G401 (cell line): ENCODE measurements at regions not wholly inside any gene's neighbourhood (a gene's known extent, or its start where the extent isn't known, plus 50 kb on each side); places are given as distances from the start of the nearest gene placed in this dataset.

Source experiments
- DNase-seq: peaks from one replicate; pipeline ENCODE4 v3.0.0-alpha.2; 2015; ENCODE audit warnings: low spot score
- in situ Hi-C: cut with HindIII; loops from 2 replicates; pipeline ENCODE4 v1.10.0; 2016; ENCODE audit warnings: low sequenced_read_pairs, mixed read lengths

- in situ Hi-C loops = no loop called here
These were observed 139.0 kb downstream of the DDX1 start for GRCh38 chr2:15730545-15731212.

DNA sequence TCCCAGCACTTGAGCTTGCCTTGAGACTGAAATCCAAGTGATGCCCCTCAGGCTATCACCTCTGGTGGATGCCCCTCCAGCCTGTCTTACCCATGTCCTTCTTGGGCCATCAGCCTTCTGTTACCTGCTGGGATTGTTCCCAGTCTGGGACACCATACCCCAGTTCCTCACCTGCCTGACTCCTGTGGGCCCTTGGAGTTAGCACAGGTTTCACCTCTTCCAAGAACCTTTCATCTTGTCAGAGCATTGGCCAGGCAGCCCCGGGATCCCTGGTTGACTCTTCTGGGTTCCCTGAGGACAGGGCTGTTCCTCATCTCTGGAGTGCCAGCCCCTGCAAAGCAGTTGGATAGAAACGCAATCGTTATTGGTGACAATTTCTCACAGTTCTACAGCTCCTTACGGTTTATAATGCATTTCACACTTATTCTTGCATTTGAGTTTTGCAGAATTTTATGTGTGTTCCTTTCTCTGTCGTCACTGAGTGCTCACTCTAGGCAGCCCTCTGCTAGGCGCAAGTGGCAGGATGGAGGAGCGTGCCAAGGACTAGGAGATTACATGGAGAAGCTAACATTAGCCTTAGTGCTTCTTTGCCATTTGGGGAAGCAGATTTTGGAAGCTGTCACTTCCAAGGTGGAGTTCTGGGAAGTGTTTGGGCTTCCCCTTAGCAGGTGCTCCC lies 139.7 kb downstream of the DDX1 start:
- DNase-seq = no peak
- in situ Hi-C loops = no loop called here

More at GRCh38 chr2:15730545-15731212, 139.0 kb downstream of the DDX1 start:
- peak; percentile 7 for DNase-seq

- DNase-seq = no peak
- in situ Hi-C loops = no loop called here
These were observed 140.2 kb downstream of the DDX1 start for GRCh38 chr2:15731889-15732271.

- in situ Hi-C loops = no loop called here
- no peak for DNase-seq
These were observed 140.8 kb downstream of the DDX1 start for GRCh38 chr2:15732341-15733077.

- in situ Hi-C loops = no loop called here
- DNase-seq = no peak
These were observed 142.4 kb downstream of the DDX1 start for GRCh38 chr2:15733867-15734673.

- no peak for DNase-seq
- in situ Hi-C loops = no loop called here
These were observed 143.2 kb downstream of the DDX1 start for GRCh38 chr2:15734674-15735483.

GRCh38 chr2:15735484-15736326 lies 144.0 kb downstream of the DDX1 start:
- no peak for DNase-seq
- in situ Hi-C loops = no loop called here

DNA sequence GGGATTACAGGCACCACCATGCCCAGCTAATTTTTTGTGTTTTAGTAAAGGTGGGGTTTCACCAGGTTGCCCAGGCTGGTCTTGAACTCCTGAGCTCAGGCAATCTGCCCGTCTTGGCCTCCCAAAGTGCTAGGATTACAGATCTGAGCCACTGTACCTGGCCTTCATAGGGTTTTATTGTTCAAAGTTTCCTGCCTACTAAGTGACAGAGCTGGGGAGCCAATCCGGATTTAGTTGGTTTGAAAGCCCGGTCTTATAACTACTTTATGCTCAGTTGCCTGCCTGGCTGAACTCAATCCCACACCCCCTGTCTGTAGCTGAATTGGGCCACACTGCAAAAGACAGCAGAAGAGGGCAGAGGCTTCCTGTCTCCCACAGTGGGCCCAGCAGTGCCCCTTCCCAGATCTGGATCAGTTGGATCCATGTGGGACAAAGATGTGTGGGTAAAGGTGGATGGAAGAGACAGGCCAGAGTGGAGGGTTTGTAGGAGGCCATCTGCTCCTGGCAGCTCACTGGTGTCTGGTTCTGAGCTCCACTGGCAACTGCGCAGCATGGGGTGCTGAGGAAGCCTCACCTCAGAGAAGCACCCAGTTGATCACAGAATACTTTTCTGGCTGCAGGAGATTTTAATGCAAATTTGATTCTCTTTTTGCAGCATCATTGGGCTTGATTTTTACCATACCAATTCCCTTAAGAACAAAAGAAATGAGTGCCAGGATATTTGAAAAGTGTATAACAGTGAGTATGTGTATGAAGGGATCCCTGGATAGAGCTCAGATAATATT lies 144.9 kb downstream of the DDX1 start:
- in situ Hi-C loops = no loop called here
- DNase-seq = no peak

DNA sequence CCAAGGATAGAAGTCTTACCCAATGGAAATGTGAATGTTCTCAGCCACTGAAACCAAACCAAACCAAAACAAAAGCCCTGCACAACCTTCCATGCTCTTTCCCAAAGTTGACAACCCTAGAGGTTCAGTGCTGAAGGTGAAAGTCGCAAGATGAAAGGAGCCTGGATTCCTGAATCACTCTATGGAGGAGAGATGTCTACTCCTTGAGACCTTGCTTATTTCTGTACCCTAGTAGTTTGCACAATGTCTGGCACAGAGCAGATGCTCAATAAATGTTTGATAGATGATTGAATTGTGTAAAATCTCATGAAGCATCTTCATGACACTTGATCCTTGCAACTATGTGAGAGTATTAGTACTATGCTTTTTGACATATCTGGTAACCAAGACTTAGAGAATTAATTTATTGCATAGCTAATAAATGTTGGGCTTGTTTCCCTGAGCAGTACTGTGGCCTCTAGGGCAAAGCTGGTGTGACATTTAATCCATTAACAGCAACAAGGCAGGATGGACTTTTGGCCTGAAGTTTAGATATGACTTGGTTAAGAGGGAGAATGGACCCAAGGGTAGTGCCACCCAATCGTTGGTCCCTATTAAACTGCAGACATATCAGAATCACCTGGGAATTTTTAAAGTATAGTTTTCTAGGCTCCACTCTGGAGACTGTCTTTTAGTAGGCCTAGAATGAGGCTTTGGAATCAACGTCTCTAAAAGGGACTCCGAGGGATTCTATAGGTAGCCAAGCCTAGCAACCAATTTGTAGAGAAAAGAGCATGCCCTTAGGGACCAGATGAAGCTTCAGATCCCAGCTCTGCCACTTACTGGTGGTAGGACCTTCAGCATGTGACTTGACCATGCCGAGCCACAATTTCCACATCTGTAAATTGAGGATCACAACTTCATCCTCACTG lies 145.9 kb downstream of the DDX1 start:
- in situ Hi-C loops = no loop called here
- no peak for DNase-seq

GRCh38 chr2:15738225-15738546 lies 146.5 kb downstream of the DDX1 start:
- in situ Hi-C loops = no loop called here

GRCh38 chr2:15738943-15739342 lies 147.3 kb downstream of the DDX1 start:
- no peak for DNase-seq
- in situ Hi-C loops = no loop called here

More at GRCh38 chr2:15738225-15738546, 146.5 kb downstream of the DDX1 start:
- no peak for DNase-seq

GRCh38 chr2:15744820-15745219 lies 153.2 kb downstream of the DDX1 start:
- DNase-seq = no peak
- in situ Hi-C loops = no loop called here

GRCh38 chr2:15745350-15745749 lies 153.7 kb downstream of the DDX1 start:
- DNase-seq = no peak
- in situ Hi-C loops = no loop called here

DNA sequence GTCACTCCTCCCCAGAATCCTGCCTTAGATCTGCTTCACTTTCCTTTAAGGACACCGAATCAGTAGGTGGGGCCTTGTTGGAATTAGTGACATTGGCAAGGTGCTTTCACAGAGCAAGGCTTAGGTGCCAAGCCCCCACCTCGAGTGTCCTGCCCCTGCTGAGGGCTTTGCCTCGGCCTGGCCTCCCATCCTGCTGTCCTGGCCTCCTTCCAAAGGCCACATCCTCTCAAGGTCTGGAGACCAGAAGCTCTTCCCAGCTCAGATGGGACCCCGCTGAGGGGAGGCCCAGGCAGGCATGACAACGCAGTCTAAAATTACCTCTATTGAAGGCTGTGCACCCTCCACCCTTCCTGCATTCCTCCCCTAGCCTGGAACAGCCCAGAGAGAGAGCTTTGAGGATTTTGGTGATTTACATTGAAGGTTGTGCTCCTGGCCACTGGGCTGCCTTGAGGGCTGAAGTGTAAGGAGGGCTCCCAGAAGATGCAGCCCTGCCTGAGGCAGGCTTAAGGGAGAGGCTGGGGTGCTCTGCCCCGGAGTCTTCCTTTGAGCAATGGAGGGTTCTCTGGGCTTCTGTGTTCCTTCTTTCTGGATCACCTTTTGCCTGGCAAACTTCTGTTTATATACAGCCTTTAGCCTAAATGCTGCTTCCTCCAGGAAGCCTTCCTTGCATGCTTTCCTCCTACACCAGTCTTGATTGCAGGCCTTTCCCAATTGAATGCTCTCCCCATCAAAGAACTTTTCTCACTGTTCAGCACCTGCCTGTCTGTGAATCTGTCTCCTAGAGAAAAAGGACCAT lies 154.4 kb downstream of the DDX1 start:
- in situ Hi-C loops = no loop called here

DNA sequence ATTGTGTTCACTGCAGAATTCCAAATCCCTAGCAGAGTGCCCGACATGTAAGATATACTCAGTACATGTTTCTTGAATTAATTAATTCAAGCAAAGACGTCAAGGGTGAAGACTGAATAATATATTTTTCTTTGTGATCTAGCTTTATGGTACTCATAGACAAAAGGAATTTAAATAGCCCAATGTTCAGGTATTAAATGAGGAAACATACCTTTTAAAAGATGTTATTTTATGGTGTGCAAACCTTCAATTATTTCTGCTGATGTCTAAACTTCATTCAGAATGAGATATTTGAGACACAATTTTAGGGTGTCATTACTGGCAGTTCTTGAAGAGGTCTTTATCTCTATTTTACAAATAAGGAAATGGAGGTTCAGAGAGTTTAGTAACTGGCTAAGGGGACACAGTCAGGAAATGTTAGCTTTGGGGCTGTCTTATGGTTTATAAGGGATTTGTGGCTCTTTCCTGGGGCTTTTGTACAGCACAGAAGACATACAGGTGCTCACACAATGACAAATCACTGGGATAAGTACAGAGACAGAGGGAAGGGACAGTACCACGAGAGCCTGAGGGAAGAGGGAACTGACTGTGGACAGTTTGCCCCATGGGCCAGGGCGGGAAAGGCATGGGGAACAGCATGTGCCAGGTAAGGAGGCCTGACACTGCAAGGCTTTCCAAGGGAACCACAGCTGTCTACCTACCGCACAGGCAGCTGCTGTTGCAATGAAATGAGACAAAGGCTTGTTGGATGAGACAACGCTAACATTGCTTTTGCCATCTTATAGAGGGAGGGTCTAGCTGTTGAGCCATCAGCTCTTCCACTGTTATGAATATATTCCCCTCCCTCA lies 155.3 kb downstream of the DDX1 start:
- in situ Hi-C loops = no loop called here
- DNase-seq = no peak

More for the DNA sequence above, 154.4 kb downstream of the DDX1 start:
- no peak for DNase-seq
